SK-N-SH (cell line): ENCODE measurements at regions not wholly inside any gene's neighbourhood (a gene's known extent, or its start where the extent isn't known, plus 50 kb on each side); places are given as distances from the start of the nearest gene placed in this dataset.
"Not testable (repeated sequence)": the region's sequence is repeated elsewhere in the genome, so short reads cannot be mapped to it uniquely, and the experiment has no call there.

Source experiments
- CTCF ChIA-PET: fragments of 300-600, 350-600 bp; formaldehyde crosslinking; extraction: SDS; loops from one replicate; lab custom pipeline; 2021; lab: Yijun Ruan, JAX
- POLR2A ChIA-PET: fragments of 350-600 bp; sonication (Branson Sonifier 250); formaldehyde crosslinking; extraction: SDS; loops from one replicate; lab custom pipeline; 2020; ENCODE audit warnings: antibody characterized with exemption, inconsistent platforms; lab: Yijun Ruan, JAX
- DNase-seq: peaks from one replicate; pipeline ENCODE4 v3.0.0; 2012
- H2AFZ ChIP-seq: fragments of 200-600 bp; sonication (generic); 2 replicates; pipeline ENCODE4 v1.8.1; 2016; ENCODE audit warnings: antibody characterized with exemption, mild to moderate bottlenecking, low read depth
- H3F3A ChIP-seq: fragments of 200-600 bp; sonication (generic); replicated peaks from 2 replicates; pipeline ENCODE3; 2016; ENCODE audit warnings: antibody characterized with exemption, mild to moderate bottlenecking; ENCODE audit not compliant: insufficient read depth
- H3K27ac ChIP-seq, 2 experiments: fragments of 200-500 bp in 1 of 2; fragments of 200-600 bp in 1 of 2; sonication (Bioruptor generic) in 1 of 2; sonication (generic), shearing (Covaris generic) in 1 of 2; 2 replicates each; pipeline versions ENCODE4 v1.5.1 to v1.6.1; 2014 to 2016; ENCODE audit warnings: low read depth in 2 of 2, inconsistent platforms in 1 of 2, low read length in 1 of 2, mild to moderate bottlenecking in 1 of 2, mixed read lengths in 1 of 2
- H3K27me3 ChIP-seq: fragments of 200-600 bp; sonication (generic), shearing (Covaris generic); 2 replicates; pipeline ENCODE4 v1.6.1; 2016; ENCODE audit warnings: mixed run types; ENCODE audit not compliant: insufficient read depth
- H3K36me3 ChIP-seq, 2 experiments: fragments of 200-500 bp in 1 of 2; fragments of 200-600 bp in 1 of 2; sonication (Bioruptor generic) in 1 of 2; sonication (generic) in 1 of 2; replicated peaks in 1 of 2; 2 replicates each; pipeline versions ENCODE3 to v1.5.1; 2014 to 2016; ENCODE audit warnings: low read length in 1 of 2, mild to moderate bottlenecking in 1 of 2; ENCODE audit not compliant: insufficient read depth in 2 of 2, control insufficient read depth in 1 of 2
- H3K4me1 ChIP-seq, 2 experiments: fragments of 200-500 bp in 1 of 2; fragments of 200-600 bp in 1 of 2; sonication (Bioruptor generic) in 1 of 2; sonication (generic), shearing (Covaris generic) in 1 of 2; 2 replicates each; pipeline versions ENCODE4 v1.5.1 to v1.6.1; 2014 to 2016; ENCODE audit warnings: low read depth in 1 of 2, low read length in 1 of 2, mixed run types in 1 of 2; ENCODE audit not compliant: insufficient read depth in 2 of 2, control insufficient read depth in 1 of 2
- H3K4me2 ChIP-seq: fragments of 200-600 bp; sonication (generic), shearing (Covaris generic); 2 replicates; pipeline ENCODE4 v1.6.1; 2017; ENCODE audit warnings: mixed run types
- H3K4me3 ChIP-seq, 2 experiments: fragments of 200-500 bp in 1 of 2; fragments of 200-600 bp in 1 of 2; sonication (Bioruptor generic) in 1 of 2; sonication (generic), shearing (Covaris generic) in 1 of 2; 2 replicates each; pipeline versions ENCODE4 v1.5.1 to v1.8.1; 2014 to 2016; ENCODE audit warnings: low read depth in 2 of 2, inconsistent platforms in 1 of 2, low read length in 1 of 2, mild to moderate bottlenecking in 1 of 2, mixed read lengths in 1 of 2, moderate library complexity in 1 of 2
- H3K79me2 ChIP-seq: fragments of 200-600 bp; sonication (generic); 2 replicates; pipeline ENCODE4 v1.8.1; 2017; ENCODE audit warnings: mild to moderate bottlenecking; ENCODE audit not compliant: insufficient read depth
- H3K9ac ChIP-seq: fragments of 200-600 bp; sonication (generic); 2 replicates; pipeline ENCODE4 v1.6.1; 2017; ENCODE audit warnings: mixed run types
- H3K9me2 ChIP-seq: fragments of 200-600 bp; sonication (generic); 2 replicates; pipeline ENCODE4 v1.6.1; 2017; ENCODE audit warnings: mixed run types
- H3K9me3 ChIP-seq: fragments of 200-600 bp; sonication (generic); 2 replicates; pipeline ENCODE4 v1.6.1; 2017; ENCODE audit warnings: mixed run types, mild to moderate bottlenecking, moderate library complexity
- H4K20me1 ChIP-seq: fragments of 200-600 bp; sonication (generic); 2 replicates; pipeline ENCODE4 v1.6.1; 2017; ENCODE audit warnings: mild to moderate bottlenecking, mixed run types; ENCODE audit not compliant: insufficient read depth
- RAD21 ChIP-seq: IDR thresholded peaks from 2 replicates; pipeline ENCODE4 v1.6.1; 2012; ENCODE audit warnings: mild to moderate bottlenecking, low read length
- SMC3 ChIP-seq: IDR thresholded peaks from 2 replicates; pipeline ENCODE4 v1.6.1; 2012; ENCODE audit warnings: low read depth, low read length, improper control_type of control experiment
- WGBS: methylation state at CpG from one replicate; pipeline ENCODE4 v1.1.6; 2017; ENCODE audit warnings: low lambda C conversion rate; 5-methylcytosine and 5-hydroxymethylcytosine counted together
- TF ChIP-seq, protein P1 (sequence below): fragments of 200-600 bp; sonication (generic); IDR thresholded peaks from 2 replicates; pipeline ENCODE4 v1.6.1; 2017; ENCODE audit warnings: antibody characterized with exemption, mild to moderate bottlenecking, moderate library complexity

DNA sequence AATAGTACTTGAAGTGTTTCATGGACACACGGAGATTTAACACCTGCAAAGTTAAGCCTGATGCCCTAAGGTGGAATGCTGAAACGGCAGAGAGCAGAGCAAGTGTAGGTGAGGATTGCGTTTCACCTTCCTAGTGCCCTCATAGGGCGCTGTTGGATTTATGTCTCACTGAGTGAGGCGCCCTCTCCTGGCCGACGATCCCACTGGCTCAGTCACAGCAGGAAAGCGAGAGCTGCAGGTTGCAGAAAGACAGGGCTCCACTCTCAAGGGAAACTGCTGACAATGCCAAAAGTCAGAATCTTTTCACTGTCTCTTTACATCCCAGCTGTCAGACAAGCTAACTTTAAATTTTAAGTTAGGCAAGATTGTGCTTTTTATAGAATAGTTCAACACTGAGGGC is 127.6 kb downstream of the POTEC start:
- CTCF ChIA-PET, H3K79me2 ChIP-seq, H3K27me3 ChIP-seq, POLR2A ChIA-PET, DNase-seq, H3K9ac ChIP-seq, H3K36me3 ChIP-seq, H3K4me1 ChIP-seq, H3K4me3 ChIP-seq, H3K27ac ChIP-seq, H3K9me2 ChIP-seq, H2AFZ ChIP-seq, H3F3A ChIP-seq, H3K9me3 ChIP-seq, H4K20me1 ChIP-seq, H3K4me2 ChIP-seq: not testable (repeated sequence)
- TF ChIP-seq, protein P1, sequence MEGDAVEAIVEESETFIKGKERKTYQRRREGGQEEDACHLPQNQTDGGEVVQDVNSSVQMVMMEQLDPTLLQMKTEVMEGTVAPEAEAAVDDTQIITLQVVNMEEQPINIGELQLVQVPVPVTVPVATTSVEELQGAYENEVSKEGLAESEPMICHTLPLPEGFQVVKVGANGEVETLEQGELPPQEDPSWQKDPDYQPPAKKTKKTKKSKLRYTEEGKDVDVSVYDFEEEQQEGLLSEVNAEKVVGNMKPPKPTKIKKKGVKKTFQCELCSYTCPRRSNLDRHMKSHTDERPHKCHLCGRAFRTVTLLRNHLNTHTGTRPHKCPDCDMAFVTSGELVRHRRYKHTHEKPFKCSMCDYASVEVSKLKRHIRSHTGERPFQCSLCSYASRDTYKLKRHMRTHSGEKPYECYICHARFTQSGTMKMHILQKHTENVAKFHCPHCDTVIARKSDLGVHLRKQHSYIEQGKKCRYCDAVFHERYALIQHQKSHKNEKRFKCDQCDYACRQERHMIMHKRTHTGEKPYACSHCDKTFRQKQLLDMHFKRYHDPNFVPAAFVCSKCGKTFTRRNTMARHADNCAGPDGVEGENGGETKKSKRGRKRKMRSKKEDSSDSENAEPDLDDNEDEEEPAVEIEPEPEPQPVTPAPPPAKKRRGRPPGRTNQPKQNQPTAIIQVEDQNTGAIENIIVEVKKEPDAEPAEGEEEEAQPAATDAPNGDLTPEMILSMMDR = peak; percentile 42
- peak; percentile 16; the same call in 1 of the 2 replicates for TF ChIP-seq SMC3
- WGBS = 0% methylated on average over 7 of the region's 8 CpGs

GRCh38 chr18:14415399-14415798 is 128.0 kb downstream of the POTEC start:
- H3K9me3 ChIP-seq, DNase-seq, H3K4me1 ChIP-seq, H3F3A ChIP-seq, H3K4me2 ChIP-seq, H3K4me3 ChIP-seq, H3K27me3 ChIP-seq, H3K79me2 ChIP-seq, H3K9ac ChIP-seq, H2AFZ ChIP-seq, CTCF ChIA-PET, POLR2A ChIA-PET, H4K20me1 ChIP-seq, H3K36me3 ChIP-seq, H3K9me2 ChIP-seq, H3K27ac ChIP-seq: not testable (repeated sequence)
- 4% methylated on average over 6 of the region's 6 CpGs for WGBS

DNA sequence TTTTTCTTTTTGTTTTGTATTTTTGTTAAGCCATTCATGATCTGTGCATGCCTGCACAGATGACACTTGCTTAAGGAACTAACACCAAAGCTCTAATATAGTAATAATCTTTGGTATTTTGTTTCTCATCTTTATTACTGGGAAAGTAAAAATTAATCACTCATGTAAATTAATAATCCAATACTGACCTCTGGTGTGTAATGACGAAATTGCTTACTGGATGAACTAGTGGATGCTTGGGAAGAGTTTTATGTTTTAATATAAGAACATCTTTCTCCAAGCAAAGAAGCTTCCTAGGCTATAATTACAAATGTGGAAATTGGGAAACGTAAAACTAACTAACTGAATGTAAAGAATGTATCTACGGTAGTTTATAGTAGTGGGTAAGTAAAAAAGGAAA is 147.9 kb downstream of the POTEC start:
- H3F3A ChIP-seq, H3K79me2 ChIP-seq, H3K27me3 ChIP-seq, H3K9me3 ChIP-seq, H3K36me3 ChIP-seq, POLR2A ChIA-PET, H3K4me2 ChIP-seq, H3K9ac ChIP-seq, H2AFZ ChIP-seq, H3K9me2 ChIP-seq, CTCF ChIA-PET, H3K27ac ChIP-seq, H4K20me1 ChIP-seq, H3K4me1 ChIP-seq, H3K4me3 ChIP-seq, DNase-seq: not testable (repeated sequence)
- WGBS = 0% methylated on average over 3 of the region's 3 CpGs
- TF ChIP-seq, protein P1 = peak; percentile 48
- 0 out of 2 replicates have a peak, but pooled peaks have one; percentile 4 for TF ChIP-seq RAD21

DNA sequence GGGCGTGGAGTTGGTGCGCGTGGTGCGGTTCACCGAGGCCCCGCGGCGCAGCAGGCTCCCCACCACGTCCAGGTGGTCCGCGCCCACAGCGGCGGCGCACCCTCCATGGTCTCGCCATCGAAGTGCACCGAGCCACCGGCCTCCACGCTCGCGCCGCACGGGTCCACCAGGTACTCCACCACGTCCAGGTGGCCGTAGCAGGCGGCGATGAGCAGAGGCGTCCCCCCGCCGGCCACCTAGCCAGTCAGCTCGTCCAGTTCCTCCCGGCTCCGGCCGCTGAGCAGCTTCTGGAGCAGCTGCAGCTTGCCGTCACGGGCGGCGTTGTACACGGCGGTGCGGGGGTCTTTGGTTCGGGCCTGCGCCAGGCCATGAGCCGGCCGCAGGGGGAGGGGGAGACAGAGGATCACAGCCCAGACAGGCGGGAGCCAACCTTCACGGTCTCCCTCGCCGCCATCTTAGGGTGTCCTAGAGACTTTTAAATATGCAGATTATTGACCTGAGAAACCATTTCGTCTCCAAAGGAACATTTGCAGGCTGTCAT is 149.8 kb downstream of the POTEC start:
- H3K79me2 ChIP-seq, H3K27ac ChIP-seq, H3K9ac ChIP-seq, H3K36me3 ChIP-seq, H2AFZ ChIP-seq, DNase-seq, H4K20me1 ChIP-seq, H3F3A ChIP-seq, H3K4me3 ChIP-seq, POLR2A ChIA-PET, CTCF ChIA-PET, H3K9me3 ChIP-seq, H3K27me3 ChIP-seq, H3K9me2 ChIP-seq, H3K4me2 ChIP-seq, H3K4me1 ChIP-seq: not testable (repeated sequence)
- 55% methylated on average over 30 of the region's 50 CpGs for WGBS

- H3K4me2 ChIP-seq, DNase-seq, H3K9ac ChIP-seq, H3K79me2 ChIP-seq, H3K36me3 ChIP-seq, H3K9me2 ChIP-seq, H4K20me1 ChIP-seq, H3F3A ChIP-seq, H3K9me3 ChIP-seq, H3K4me1 ChIP-seq, POLR2A ChIA-PET, H3K27ac ChIP-seq, H2AFZ ChIP-seq, CTCF ChIA-PET, H3K4me3 ChIP-seq, H3K27me3 ChIP-seq: not testable (repeated sequence)
- 4% methylated on average over 7 of the region's 24 CpGs for WGBS
Observed at GRCh38 chr18:14392604-14393003, 150.8 kb downstream of the POTEC start.
